Sigmoid colon (tissue), 4 donors: ENCODE measurements at regions not wholly inside any gene's neighbourhood (a gene's known extent, or its start where the extent isn't known, plus 50 kb on each side); places are given as distances from the start of the nearest gene placed in this dataset.

ENCODE experiments used
- CTCF ChIP-seq, 4 experiments: fragments of 450-650 bp in 3 of 4; fragments of 200-600 bp in 1 of 4; IDR thresholded peaks; one replicate each; pipeline ENCODE4 v1.5.1; 2016 to 2019; ENCODE audit warnings: antibody characterized with exemption in 4 of 4, mild to moderate bottlenecking in 3 of 4, moderate library complexity in 2 of 4
- EP300 ChIP-seq, 4 donors: sonication (generic); formaldehyde crosslinking; IDR thresholded peaks; one replicate each; pipeline ENCODE4 v1.6.1; 2017; ENCODE audit warnings: antibody characterized with exemption in 4 of 4
- POLR2A ChIP-seq, 2 donors: fragments of 450-650 bp; IDR thresholded peaks; one replicate each; pipeline ENCODE4 v1.6.1; 2016; ENCODE audit warnings: antibody characterized with exemption in 2 of 2, mild to moderate bottlenecking in 2 of 2, moderate library complexity in 2 of 2
- POLR2AphosphoS5 ChIP-seq, 4 donors: sonication (generic); formaldehyde crosslinking; IDR thresholded peaks; one replicate each; pipeline ENCODE4 v1.6.1; 2017; ENCODE audit warnings: antibody characterized with exemption in 4 of 4

GRCh38 chr5:122559676-122560075 is 215.2 kb upstream of the SNX2 start:
- TF ChIP-seq CTCF (IDR thresholded peaks at IDR 0.05), result no peak
- no peak for TF ChIP-seq POLR2A (IDR thresholded peaks at IDR 0.05)
- TF ChIP-seq POLR2AphosphoS5 (IDR thresholded peaks at IDR 0.05), result no peak
- no peak for TF ChIP-seq EP300 (IDR thresholded peaks at IDR 0.05)
